Esophagus muscularis mucosa (tissue), 4 donors: ENCODE measurements at regions not wholly inside any gene's neighbourhood (a gene's known extent, or its start where the extent isn't known, plus 50 kb on each side); places are given as distances from the start of the nearest gene placed in this dataset.

Experiments used
- DNase-seq: peaks from one replicate; pipeline ENCODE4 v3.0.0-alpha.2; 2017; ENCODE audit errors: extremely low spot score
- H3K27ac ChIP-seq, 4 donors: fragments of 200-600 bp; sonication (generic); replicated peaks in 1 of 4; 1 replicate in 3 of 4; 2 replicates in 1 of 4; pipeline ENCODE4 v1.5.1; 2016 to 2019; ENCODE audit warnings: mild to moderate bottlenecking in 1 of 4
- H3K27me3 ChIP-seq, 4 donors: fragments of 200-600 bp; sonication (generic); one replicate each; pipeline versions ENCODE4 v1.5.1 to v1.6.0; 2016 to 2019
- H3K36me3 ChIP-seq, 4 donors: fragments of 200-600 bp; sonication (generic); one replicate each; pipeline ENCODE4 v1.5.1; 2016 to 2019
- H3K4me1 ChIP-seq, 4 donors: fragments of 200-600 bp; sonication (generic); one replicate each; pipeline ENCODE4 v1.5.1; 2016 to 2019
- H3K4me3 ChIP-seq, 4 donors: fragments of 200-600 bp; sonication (generic); 1 replicate in 2 of 4; 2 replicates in 2 of 4; pipeline ENCODE4 v1.5.1; 2016 to 2019; ENCODE audit warnings: mild to moderate bottlenecking in 4 of 4, moderate library complexity in 1 of 4
- H3K9me3 ChIP-seq, 4 donors: fragments of 200-600 bp; sonication (generic); 1 replicate in 3 of 4; 2 replicates in 1 of 4; pipeline ENCODE4 v1.5.1; 2016 to 2019
- EP300 ChIP-seq: sonication (generic); formaldehyde crosslinking; IDR thresholded peaks from one replicate; pipeline ENCODE4 v1.6.1; 2017; ENCODE audit warnings: antibody characterized with exemption
- POLR2A ChIP-seq: fragments of 450-650 bp; IDR thresholded peaks from one replicate; pipeline ENCODE4 v1.6.1; 2017; ENCODE audit warnings: antibody characterized with exemption, moderate library complexity, mild to moderate bottlenecking, low read depth
- POLR2AphosphoS5 ChIP-seq, 2 donors: sonication (generic); formaldehyde crosslinking; IDR thresholded peaks; one replicate each; pipeline ENCODE4 v1.6.1; 2017; ENCODE audit warnings: antibody characterized with exemption in 2 of 2
- WGBS: methylation state at CpG from one replicate; pipeline ENCODE4 v1.1.5; 2018; 5-methylcytosine and 5-hydroxymethylcytosine counted together
- intact Hi-C: fragments of 100-400 bp; cut with DNase I; formaldehyde crosslinking; loops from one replicate; pipeline ENCODE4 v1.15.1; 2023
- TF ChIP-seq, protein P1 (sequence below), 3 experiments: fragments of 200-600 bp in 2 of 3; fragments of 450-650 bp in 1 of 3; sonication (generic) in 2 of 3; IDR thresholded peaks; one replicate each; pipeline ENCODE4 v1.5.1; 2017 to 2019; ENCODE audit warnings: antibody characterized with exemption in 3 of 3, mild to moderate bottlenecking in 2 of 3, moderate library complexity in 1 of 3

DNA sequence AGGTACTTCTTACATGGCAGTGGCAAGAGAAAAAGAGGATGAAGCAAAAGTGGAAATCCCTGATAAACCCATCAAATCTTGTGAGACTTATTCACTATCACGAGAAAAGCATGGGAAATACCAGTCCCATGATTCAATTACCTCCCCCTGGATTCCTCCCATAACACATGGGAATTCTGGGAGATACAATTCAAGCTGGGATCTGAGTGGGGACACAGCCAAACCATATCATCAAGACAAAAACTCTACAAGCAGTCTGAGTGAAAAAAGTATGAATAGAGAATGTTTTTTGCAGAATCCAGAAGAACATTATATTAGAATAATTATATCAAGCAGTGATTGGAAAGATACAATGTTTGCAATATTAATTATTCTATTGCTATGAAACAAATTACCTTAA, 893.7 kb downstream of the FAM181B start:
- 58% methylated on average over 1 of the region's 1 CpG for WGBS
- no peaks in the 10 kb centered on the region for H3K36me3 ChIP-seq
- no peaks in the 10 kb centered on the region for H3K4me1 ChIP-seq
- H3K4me3 ChIP-seq, result no peak overlapping the region
- intact Hi-C loops, result no loop called here
- H3K9me3 ChIP-seq, result no peaks in the 10 kb centered on the region
- H3K27me3 ChIP-seq, result no peaks in the 10 kb centered on the region
- no peak overlapping the region for H3K27ac ChIP-seq
- TF ChIP-seq POLR2A, result no peak
- TF ChIP-seq POLR2AphosphoS5 (IDR thresholded peaks at IDR 0.05), result no peak
- no peak for TF ChIP-seq EP300
- TF ChIP-seq, protein P1, sequence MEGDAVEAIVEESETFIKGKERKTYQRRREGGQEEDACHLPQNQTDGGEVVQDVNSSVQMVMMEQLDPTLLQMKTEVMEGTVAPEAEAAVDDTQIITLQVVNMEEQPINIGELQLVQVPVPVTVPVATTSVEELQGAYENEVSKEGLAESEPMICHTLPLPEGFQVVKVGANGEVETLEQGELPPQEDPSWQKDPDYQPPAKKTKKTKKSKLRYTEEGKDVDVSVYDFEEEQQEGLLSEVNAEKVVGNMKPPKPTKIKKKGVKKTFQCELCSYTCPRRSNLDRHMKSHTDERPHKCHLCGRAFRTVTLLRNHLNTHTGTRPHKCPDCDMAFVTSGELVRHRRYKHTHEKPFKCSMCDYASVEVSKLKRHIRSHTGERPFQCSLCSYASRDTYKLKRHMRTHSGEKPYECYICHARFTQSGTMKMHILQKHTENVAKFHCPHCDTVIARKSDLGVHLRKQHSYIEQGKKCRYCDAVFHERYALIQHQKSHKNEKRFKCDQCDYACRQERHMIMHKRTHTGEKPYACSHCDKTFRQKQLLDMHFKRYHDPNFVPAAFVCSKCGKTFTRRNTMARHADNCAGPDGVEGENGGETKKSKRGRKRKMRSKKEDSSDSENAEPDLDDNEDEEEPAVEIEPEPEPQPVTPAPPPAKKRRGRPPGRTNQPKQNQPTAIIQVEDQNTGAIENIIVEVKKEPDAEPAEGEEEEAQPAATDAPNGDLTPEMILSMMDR (IDR thresholded peaks at IDR 0.05), result no peak
- no peak for DNase-seq

DNA sequence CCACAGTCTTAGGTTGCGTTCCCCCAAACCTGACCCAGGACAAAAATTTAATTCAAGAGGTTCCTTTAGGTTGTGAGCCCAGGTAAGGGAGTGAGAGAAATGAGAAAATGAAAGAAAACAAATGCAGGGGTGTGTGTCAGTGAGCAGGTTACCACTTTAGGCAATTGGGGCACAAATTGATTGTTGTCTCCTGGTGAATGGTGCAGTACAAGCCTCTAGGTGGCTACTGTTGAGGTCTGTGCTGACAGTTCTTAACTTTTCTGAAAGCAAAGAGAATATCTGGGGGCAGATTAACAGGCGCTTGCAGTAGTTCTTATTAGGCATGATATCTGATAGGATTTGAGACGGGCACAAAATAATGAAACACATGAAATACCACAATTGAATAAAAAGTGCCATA, 894.6 kb downstream of the FAM181B start:
- Histone ChIP-seq H3K4me1 (no peaks in the 10 kb centered on the region), H3K27ac (no peak overlapping the region), H3K36me3 (no peaks in the 10 kb centered on the region), H3K4me3 (no peak overlapping the region), H3K9me3 (no peaks in the 10 kb centered on the region), H3K27me3 (no peaks in the 10 kb centered on the region)
- TF ChIP-seq POLR2A (no peak), POLR2AphosphoS5 (IDR thresholded peaks at IDR 0.05) (no peak), EP300 (no peak)
- TF ChIP-seq, protein P1 (IDR thresholded peaks at IDR 0.05), result no peak
- intact Hi-C loops, result no loop called here
- DNase-seq, result no peak
- WGBS, result 96% methylated on average over 3 of the region's 3 CpGs

- peaks cover 0 to 6% (median 4%) of the 10 kb centered on the region in 4 donors for H3K9me3 ChIP-seq
- no peak overlapping the region for H3K27ac ChIP-seq
- no peaks in the 10 kb centered on the region for H3K4me1 ChIP-seq
- intact Hi-C loops, result no loop called here
- H3K27me3 ChIP-seq, result no peaks in the 10 kb centered on the region
- TF ChIP-seq EP300 (no peak), POLR2A (no peak), POLR2AphosphoS5 (IDR thresholded peaks at IDR 0.05) (no peak)
- TF ChIP-seq, protein P1 (IDR thresholded peaks at IDR 0.05), result no peak
- no peak for DNase-seq
- H3K36me3 ChIP-seq, result no peaks in the 10 kb centered on the region
- H3K4me3 ChIP-seq, result no peak overlapping the region
Measured at GRCh38 chr11:81829976-81830375, 903.7 kb downstream of the FAM181B start.

GRCh38 chr11:81825346-81825745, 908.3 kb downstream of the FAM181B start:
- no peaks in the 10 kb centered on the region for H3K9me3 ChIP-seq
- TF ChIP-seq, protein P1 (IDR thresholded peaks at IDR 0.05), result no peak
- TF ChIP-seq POLR2AphosphoS5 (IDR thresholded peaks at IDR 0.05) (no peak), EP300 (no peak), POLR2A (no peak)
- no peaks in the 10 kb centered on the region for H3K27me3 ChIP-seq
- H3K4me1 ChIP-seq, result no peaks in the 10 kb centered on the region
- H3K36me3 ChIP-seq, result no peaks in the 10 kb centered on the region
- DNase-seq, result no peak
- no peak overlapping the region for H3K4me3 ChIP-seq
- no peak overlapping the region for H3K27ac ChIP-seq
- intact Hi-C loops, result no loop called here

- Histone ChIP-seq H3K4me1 (no peaks in the 10 kb centered on the region), H3K36me3 (no peaks in the 10 kb centered on the region), H3K27me3 (no peaks in the 10 kb centered on the region), H3K9me3 (no peaks in the 10 kb centered on the region), H3K27ac (no peak overlapping the region), H3K4me3 (no peak overlapping the region)
- intact Hi-C loops, result no loop called here
- 89% methylated on average over 2 of the region's 2 CpGs for WGBS
- no peak for DNase-seq
- TF ChIP-seq POLR2A (no peak), EP300 (no peak), POLR2AphosphoS5 (IDR thresholded peaks at IDR 0.05) (no peak)
- TF ChIP-seq, protein P1 (IDR thresholded peaks at IDR 0.05), result no peak
Measured at GRCh38 chr11:81819462-81819861, 914.2 kb downstream of the FAM181B start.
